HG03159 (cell line): ENCODE measurements at regions not wholly inside any gene's neighbourhood (a gene's known extent, or its start where the extent isn't known, plus 50 kb on each side); places are given as distances from the start of the nearest gene placed in this dataset.
"Not testable (repeated sequence)": the region's sequence is repeated elsewhere in the genome, so short reads cannot be mapped to it uniquely, and the experiment has no call there.

Experiments used
- ATAC-seq: cut with Tn5 transposase; IDR thresholded peaks from one replicate; pipeline ENCODE4 v1.9.1; 2021; ENCODE audit warnings: mild to moderate bottlenecking, moderate library complexity; ENCODE audit not compliant: unreplicated experiment

GRCh38 chr14:85175556-85175955, 354.4 kb upstream of the FLRT2 start:
- no peak for ATAC-seq

DNA sequence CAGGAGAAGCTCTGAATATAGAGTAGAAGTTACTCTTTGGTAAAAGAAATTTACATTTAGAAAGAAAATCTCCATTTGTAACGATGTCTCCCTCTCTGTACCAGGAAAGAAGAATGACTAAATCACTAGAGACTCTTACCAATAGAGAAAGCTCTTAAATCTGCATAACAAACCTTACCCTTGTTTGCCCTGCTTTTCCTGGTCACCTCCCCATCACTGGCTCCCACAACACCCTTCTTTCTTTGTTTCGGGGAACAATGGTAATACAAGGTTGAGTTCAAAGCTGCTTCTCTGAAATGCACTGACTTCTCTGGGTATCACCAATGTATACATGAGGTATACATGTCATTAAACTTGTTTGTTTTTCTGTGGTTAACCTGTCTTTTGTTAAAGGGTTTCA, 351.1 kb upstream of the FLRT2 start:
- no peak for ATAC-seq

DNA sequence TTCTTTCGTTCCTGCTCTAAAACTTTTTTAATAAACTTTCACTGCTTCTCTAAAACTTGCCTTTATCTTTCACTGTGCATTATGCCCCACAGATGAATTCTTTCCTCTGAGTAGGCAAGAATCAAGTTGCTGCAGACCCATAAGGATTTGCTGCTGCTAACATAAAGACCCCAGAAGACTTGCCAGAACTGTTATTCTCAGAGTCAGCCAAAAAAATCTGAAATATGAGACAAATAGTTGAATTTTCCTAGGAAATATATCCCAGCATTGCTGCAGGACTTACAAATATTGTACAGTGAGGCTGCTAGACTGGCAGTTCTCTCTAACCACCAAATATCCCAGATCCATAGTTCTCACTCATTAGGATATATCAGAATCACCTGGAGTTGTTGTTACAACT, 349.1 kb upstream of the FLRT2 start:
- ATAC-seq: no peak

DNA sequence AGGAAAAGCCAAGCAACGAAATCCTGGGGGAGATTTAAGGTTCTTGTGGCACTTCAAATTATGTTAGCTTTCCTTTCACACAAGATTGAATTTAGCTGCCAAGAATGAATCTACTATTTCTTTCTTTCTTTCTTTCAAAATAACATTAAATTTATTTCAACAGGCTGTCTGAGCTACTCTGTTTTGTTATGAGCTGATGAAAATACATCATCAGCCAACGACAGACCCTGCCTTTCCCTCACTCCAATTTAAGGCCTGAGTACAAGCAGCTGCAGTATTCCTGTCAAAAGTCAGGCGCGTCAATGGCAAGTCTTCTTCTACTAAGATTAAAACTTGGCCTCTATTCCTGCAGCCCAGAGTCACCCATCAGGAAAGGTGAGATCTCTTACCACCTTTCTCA, 347.7 kb upstream of the FLRT2 start:
- ATAC-seq: no peak

DNA sequence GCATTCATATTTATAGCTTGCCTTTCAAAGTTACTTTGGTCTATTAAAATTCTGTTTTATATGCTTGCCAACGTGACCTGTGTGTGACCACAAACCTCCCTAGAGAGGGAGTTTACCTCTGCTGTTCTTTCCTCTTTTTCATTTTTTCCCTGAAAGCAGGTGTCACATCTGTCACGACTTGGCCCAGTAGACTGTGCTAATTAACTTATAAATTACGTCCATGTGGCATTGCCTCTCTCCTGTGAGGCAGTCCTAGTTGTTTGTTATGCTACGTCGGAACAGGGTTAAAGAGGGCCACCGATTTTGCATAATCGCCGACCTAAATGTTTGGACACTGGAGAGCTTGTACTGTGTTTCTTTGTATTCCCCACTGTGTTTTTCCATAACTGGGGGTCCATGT, 343.9 kb upstream of the FLRT2 start:
- ATAC-seq: no peak

DNA sequence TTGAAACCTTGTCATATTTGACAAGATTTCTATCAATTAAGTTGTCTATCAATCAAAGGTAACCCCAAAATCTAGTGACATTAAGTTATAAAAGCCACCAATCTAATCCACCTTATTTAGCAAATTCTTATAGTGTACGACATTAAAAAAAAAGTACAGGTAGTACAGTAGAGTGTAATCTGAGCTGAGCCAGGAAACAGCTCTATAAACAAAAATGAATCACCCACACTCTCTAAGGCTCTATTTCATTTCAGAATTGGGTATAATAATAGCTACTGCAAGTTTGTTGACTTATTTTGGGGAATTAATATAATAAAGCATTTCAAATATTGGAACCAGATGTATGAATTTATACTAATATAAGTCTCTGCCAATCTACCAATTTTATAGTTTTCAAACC, 342.4 kb upstream of the FLRT2 start:
- ATAC-seq: no peak

DNA sequence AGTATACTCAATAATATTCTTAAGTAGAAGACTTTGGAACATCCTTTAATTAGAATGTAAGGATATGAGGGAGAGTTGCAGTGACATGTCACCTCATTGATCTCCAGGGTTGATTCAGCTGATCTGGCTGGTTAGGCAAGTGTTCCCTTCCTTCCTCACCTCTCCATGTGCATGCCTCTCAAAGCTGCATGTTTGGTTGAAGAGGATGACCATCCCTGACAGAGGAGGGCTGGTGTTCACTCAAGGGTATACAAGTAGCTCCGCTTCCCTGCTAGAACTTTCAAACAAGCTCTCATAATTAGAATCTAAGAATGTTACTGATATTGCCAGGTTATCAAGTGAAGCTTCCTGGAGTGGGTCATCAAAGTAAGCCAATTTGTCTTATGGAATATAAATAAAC, 341.1 kb upstream of the FLRT2 start:
- no peak for ATAC-seq

GRCh38 chr14:85189253-85189652, 340.7 kb upstream of the FLRT2 start:
- ATAC-seq: not testable (repeated sequence)

DNA sequence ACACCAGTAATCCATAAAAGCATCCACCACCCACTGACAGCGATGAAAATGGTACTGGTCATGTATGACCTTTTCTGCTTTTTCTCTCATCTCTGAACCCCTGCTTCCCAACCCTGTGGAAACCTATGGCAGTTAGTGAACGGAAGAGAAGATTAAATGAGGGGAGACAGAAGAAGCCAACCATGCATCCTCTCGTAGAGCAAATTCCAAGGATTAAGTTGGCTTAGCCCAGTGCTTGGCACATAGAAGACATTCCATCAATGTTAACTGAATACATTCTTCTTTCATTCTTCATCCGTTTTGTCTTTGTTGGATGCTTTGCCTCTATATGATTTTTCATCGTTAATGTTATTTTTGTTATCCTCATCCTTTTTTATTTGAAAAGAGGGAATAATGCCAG, 339.7 kb upstream of the FLRT2 start:
- no peak for ATAC-seq

DNA sequence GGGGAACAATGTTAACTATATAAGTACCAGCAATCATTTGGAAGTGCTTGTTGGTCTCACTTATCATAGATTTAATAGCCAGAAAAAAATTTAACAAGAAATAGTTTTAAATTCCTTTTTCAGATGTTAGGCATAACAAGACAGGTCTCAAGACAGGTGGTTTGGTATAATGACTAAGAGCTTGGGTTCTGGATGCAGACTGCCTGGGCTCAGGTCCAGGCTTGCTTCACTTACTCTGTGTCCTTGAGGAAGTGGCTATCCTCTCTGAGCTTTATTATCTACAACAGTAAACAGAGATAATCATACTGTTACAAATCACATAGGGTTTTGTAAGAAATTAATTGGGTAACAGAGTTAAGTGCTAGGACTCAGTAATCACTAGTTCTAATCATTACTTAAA, 338.0 kb upstream of the FLRT2 start:
- ATAC-seq: no peak

GRCh38 chr14:85195872-85196477, 334.0 kb upstream of the FLRT2 start:
- ATAC-seq: no peak

GRCh38 chr14:85198001-85198400, 331.9 kb upstream of the FLRT2 start:
- no peak for ATAC-seq

GRCh38 chr14:85205875-85206274, 324.1 kb upstream of the FLRT2 start:
- ATAC-seq: no peak

DNA sequence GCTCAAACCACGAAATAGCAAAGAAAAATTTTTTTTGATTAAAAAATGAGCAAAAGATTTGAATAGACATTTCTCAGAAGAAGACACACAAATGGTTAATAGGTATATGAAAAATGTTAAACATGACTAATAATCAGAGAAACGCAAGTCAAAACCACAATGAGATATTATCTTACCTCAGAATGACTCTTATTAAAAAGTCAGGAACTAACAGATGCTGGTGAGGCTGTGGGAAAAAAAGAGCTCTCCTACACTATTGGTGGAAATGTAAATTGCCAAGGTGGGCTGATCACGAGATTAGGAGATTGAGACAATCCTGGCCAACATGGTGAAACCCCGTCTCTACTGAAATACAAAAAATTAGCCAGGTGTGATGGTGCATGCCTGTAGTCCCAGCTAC, 315.5 kb upstream of the FLRT2 start:
- ATAC-seq: no peak

GRCh38 chr14:85217412-85217811, 312.5 kb upstream of the FLRT2 start:
- no peak for ATAC-seq

DNA sequence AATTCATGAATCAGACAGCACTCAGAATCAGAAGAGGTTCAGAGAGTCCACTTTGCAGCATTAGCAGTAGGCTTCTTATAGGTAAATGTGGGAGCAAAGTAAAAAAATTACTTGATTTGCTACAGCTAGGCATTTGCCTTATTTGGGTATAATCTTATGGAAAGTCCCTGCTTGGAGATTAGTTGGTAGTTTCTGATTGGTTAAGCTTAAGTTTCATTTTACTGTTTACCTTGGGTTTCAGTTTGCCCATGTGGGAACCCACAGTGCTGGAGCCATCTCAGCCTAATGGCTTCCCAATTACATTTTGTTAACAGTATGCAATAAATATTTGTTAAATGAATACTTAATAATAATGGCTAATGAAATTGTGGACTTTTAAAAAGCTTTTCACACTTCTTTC, 311.0 kb upstream of the FLRT2 start:
- ATAC-seq: no peak

DNA sequence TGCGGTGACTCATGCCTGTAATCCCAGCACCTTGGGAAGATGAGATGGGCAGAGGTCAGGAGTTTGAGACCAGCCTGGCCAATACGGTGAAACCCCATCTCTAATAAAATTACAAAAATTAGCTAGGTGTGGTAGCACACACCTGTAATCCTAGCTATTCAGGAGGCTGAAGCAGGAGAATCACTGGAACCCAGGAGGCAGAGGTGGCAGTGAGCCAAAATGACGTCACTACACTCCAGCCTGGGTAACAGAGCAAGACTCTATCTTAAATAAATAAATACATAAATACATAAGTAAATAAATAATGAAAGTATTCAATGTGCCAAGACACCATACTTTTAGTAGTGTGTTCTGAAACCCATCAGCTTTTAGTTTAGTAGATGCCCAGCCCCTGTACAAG, 308.1 kb upstream of the FLRT2 start:
- ATAC-seq: no peak

DNA sequence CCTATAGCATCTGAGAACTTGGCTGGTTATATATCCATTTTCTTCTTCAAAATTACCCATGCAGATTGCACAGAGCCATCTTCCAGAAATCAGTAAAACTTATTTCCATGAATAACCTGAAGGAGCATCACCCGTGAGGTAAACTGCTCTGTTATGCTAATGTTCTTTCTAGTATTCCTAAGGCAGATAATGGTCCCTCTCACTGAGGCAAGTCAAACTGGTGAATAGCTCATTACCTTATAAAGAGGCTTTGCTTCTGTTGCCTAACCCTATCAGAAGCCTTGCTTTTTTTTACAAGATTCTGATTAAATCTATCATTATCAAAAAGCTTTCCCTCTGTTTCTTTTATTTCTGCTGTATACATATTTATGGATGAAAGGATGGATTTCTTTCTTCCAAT, 307.6 kb upstream of the FLRT2 start:
- ATAC-seq: no peak

- no peak for ATAC-seq
These were observed 306.3 kb upstream of the FLRT2 start for GRCh38 chr14:85223667-85224066.

DNA sequence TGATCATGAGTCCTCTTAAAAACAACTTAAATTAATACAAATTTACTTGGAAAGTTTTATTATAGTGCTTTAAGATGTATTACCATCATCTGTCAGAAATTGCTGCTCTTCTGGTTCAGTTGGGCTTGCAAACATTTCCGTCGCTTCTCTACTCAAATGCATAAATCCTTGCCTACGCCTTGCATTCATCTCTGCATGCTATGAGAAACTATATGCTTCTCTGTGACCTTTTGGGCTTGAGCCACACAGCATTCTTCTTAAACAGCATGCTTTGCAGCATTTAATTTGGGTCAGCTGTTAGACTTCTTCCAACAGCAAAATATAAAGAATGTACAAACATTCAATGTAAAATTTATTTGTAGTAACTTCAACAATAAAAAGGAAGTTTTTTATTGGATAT, 305.7 kb upstream of the FLRT2 start:
- no peak for ATAC-seq

DNA sequence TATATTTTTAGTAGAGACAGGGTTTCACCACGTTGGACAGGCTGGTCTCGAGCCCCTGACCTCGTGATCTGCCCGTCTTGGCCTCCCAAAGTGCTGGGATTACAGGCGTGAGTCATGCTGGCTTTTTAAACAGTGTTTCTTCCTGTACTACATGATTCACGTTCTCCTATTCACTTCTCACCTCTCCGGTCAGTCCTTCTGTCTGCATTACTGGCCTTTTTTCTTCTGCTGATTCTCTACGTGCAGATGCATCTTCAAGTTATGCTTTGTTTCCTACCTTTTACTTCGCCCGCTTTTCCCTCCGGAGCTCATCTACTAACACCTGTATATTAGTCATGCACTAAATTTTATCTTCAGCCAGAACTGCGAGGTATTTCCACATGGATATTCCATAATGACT, 296.2 kb upstream of the FLRT2 start:
- ATAC-seq: no peak

DNA sequence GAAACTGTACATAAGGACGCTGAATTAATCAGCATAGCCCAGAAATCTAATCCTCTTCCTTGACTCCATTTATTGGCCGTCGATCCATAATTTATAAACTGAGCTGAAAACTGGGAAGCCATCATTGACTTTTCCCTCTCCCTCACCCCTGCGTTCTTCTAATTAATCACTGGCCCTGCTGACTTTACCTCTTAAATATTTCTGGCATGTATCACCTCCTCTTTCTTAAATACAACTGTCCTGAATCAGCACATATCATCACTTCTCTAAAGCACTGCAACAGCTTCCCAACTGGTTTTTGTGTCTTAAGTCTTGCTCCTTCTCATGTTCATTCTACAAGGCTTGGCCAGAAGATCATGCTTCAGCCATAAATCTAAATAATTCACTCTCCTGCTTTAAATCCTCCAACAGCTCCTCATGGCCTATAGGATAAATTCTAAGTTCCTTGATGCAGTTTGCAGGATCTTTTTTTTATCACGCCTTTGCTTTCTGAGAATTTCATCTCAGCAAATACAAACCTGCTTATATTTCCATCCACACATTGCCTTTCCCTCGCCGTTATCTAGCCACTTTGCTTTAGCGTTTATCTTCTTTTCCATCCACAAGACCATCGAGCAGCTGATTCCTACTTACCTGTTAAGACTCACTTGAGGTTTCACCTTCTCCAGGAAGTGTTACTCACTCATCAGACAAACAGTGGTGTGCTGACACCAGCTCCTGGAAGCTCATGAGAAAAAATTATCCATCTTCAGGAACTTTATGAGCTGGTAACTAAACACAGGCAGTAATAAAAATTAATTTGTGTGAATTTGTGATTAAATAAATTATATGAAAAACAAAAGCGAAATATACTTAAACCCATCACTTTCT, 295.6 kb upstream of the FLRT2 start:
- no peak for ATAC-seq

GRCh38 chr14:85235868-85236267, 294.1 kb upstream of the FLRT2 start:
- ATAC-seq: no peak
